CD4-positive, alpha-beta T cell treated with Interleukin-4 for 4 hours (primary cell): ENCODE measurements at regions not wholly inside any gene's neighbourhood (a gene's known extent, or its start where the extent isn't known, plus 50 kb on each side); places are given as distances from the start of the nearest gene placed in this dataset.

Source experiments
- DNase-seq: peaks from one replicate; pipeline ENCODE4 v3.0.0-alpha.2; 2020

DNA sequence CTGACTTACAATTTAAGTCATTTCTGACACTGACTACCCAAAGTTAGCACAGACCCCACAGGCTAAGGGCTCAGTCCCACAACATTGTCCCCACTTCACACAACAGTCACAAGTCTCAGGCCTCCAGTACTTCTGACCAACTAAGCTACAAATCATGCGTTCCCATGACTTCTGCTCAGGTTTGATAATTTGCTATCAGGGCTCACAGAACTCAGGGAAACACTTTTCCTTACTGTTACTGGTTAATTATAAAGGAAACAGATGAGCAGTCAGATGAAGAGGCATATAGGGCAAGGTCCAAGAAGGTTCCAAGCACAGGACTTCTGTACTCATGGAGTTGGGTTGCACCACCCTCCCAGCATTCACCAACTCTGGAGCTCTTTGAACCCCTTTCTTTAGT is 151.2 kb upstream of the TNR start:
- DNase-seq: no peak

GRCh38 chr1:175893192-175893591 is 149.8 kb upstream of the TNR start:
- DNase-seq: no peak

DNA sequence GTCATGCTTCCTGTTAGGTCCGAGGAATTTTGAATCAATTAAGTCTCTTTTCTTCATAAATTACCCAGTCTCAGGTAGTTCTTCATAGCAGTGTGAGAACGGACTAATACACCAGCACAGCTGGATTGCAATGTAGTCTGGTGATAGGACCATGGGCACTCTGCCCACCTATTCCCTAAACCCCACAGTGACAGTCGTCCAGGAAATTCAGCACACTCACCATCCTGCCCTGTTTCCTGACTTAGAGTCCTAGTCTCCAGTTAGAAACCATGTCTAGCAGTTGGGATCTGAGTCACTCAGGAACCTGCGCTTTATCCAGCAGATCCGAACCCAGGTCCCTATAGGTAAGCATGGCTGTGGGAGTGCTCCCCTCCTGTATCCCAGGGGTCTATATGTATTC is 149.3 kb upstream of the TNR start:
- DNase-seq: no peak

DNA sequence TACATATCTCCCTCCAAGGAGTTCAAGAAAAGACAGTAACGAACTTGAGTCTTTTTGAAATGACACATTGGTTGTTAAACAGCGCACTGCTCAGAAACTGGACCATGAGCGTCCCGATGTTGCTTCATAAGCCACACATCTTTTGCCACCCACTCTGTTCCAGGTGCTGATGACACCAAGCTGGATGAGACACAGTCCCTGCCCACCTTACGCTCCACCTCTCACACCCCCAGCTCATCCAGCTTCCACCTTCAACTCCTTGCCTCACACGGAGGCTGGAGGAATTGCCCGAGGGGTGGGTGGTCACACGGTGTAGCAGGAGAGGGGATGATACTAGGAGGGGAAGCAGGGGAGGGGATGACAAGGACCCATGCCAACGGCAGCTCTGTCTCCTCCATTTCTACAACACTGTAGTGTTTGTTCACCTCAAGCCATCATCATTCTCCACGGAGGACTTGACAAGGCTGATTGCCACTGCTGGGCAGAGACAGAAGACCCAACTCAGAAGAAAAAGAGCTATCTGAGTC is 148.5 kb upstream of the TNR start:
- DNase-seq: no peak

- no peak for DNase-seq
Measured at GRCh38 chr1:175890958-175891357, 147.6 kb upstream of the TNR start.

DNA sequence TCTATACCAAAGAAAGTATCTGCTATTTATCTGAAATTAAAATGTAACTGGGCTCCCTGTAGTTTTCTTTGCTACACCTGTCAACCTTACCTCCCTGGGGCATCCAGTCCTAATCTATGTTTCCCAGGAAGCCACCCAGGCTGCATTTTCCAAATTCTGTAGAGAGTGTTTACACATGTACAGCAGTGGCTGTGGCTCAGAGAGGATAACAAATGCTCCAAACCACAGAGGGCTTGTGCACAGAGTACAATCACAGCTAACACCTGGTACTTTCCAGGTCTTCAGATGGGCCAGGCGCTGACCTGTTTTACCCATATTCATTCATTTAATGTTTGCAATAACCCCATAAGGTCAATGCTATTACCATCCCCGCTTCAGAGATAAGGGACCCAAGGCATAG is 146.5 kb upstream of the TNR start:
- no peak for DNase-seq

GRCh38 chr1:175888996-175889395 is 145.6 kb upstream of the TNR start:
- no peak for DNase-seq

- peak; percentile 2 for DNase-seq
Measured at GRCh38 chr1:175887981-175888428, 144.6 kb upstream of the TNR start.

- DNase-seq: no peak
Measured at GRCh38 chr1:175887521-175887920, 144.1 kb upstream of the TNR start.

DNA sequence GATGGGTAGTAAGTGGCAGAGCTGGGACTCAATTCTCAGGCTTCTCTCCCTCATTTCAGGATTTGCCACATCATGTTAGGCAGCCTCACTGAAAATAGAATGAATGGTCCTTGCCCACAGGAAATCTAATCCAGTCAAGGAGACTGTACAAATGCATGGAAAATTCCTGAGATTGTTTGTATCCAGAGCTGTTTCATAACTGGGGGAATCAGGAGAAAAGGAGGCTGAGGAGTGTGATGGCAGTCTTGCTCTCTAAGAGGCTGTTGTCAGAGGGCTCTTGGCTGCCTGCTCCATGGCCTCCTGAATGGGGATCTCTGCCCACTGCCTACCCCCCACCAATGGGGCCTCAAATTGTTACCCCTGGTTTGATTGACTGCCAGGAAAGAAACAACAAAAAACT is 141.9 kb upstream of the TNR start:
- no peak for DNase-seq

DNA sequence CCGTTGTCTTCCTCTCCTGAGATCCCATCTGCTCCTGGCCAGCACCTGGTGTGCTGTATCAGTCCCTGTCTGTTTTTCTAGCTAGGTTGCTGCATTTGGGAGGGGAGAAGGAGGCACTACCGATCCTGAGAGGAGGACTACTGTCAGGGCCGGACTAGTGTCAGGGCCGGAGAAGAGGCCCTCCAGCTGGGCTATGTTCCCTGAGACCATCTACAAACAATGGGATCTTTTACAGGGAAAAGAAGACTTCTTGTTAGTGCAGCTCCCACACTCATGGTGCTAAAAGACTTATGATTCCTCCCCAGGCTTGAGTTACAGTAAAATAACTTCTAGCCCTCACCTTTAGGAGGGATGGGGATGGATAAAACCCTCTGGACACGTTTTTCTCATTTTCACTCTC is 141.0 kb upstream of the TNR start:
- DNase-seq: no peak

DNA sequence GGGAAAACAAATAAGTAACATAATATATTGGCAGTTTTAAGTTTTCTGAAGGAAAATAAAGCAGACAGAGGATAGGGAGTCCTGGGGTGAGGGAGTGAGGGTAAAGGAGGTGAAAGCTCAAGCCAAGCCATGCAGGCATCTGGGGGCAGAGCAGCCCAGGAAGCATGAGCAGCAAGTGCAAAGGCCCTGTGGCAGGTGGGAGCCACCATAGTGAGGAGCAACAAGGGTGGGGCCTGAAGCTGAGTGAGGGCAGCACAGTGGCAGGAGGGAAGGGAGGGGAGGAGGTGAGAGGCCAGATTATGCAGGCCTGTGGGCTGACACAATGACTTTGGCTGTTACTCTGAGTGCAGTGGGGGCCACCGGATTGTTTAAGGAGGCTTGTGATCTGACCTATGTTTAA is 138.8 kb upstream of the TNR start:
- DNase-seq: no peak

DNA sequence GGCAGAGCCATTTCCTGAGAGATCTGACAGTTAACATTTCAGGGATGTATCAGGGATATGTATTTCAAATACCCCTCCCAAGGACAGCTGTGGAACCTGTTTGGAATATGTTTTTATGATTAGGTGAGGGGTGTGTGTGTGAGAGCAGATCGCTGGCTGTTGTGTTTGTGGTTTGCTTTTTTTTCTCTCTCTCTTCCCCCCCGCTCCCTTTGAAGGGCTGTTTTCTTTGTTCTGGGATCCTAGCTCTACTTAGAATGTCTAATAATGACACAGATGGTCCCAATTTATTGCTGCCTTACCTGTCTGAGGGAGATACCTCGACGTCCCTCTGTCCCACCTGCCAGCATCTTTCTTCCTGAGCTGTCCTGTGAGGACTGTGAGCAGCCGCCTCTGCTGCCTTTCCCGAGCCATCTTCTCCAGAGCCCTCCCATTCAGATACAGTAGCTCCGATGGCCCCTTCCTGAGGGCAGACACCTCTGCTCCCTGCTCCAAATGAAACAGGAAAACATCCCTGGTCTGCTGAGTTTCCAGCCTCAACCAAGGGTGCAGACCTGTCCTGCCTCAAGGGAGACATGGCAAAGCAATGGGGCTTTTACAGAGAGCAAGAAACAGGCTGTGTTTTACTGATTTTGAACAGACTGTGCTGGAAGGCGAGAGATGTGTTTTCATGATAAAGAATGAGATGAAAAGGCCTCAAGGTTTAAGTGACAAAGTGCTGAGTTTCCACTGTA is 138.0 kb upstream of the TNR start:
- DNase-seq: no peak

- DNase-seq: no peak
Measured at GRCh38 chr1:175878775-175879174, 135.4 kb upstream of the TNR start.

GRCh38 chr1:175877939-175878737 is 134.7 kb upstream of the TNR start:
- no peak for DNase-seq

- no peak for DNase-seq
Measured at GRCh38 chr1:175875556-175875955, 132.2 kb upstream of the TNR start.

DNA sequence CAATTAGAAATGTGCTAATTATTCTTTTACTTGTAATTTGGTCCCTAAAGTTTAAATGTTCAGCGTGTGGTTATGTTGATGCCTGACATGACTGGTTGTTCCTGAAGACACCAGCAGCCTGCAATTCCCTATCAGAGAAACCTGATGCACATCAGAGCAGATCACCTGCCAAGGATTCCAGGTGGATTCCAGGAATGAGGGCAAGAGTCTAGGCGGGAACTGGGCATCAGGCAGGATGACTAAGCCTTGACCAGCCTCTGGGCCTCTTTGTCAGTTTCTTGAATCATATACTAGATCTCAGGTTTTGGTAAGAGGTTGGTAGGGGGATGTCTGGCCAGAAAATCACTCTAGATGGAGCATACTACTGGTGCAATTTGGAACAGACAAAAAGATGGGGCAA is 130.7 kb upstream of the TNR start:
- no peak for DNase-seq

DNA sequence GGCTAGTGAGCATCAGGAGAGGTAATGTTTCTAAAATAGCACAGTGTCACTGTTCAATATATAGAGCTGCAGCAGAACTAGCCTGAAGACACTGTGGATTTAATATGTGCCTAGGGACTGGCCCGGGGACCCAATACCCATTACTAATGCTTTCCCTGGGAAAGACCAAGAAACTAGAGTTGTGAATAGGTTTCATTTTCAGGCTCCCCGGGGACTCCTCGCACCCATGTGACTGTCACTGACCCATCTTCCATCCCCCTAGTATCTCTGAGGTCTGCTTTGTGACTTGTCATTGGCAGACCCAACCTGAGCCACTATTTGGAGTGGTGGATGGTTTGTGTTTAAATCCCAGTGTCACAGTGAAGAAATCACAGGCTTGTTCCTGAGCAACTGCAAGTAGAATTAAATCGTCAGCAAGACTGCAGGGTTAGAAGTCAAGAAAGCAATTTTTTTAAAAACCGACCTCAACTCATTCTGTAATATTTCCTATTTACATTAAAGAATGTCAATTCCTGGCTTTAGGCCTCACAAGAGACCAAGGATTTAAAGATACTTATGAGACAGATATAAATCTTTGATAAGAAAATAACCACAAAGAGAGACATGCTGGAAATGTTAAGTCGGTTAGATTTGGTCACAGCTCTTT is 130.0 kb upstream of the TNR start:
- DNase-seq: no peak

DNA sequence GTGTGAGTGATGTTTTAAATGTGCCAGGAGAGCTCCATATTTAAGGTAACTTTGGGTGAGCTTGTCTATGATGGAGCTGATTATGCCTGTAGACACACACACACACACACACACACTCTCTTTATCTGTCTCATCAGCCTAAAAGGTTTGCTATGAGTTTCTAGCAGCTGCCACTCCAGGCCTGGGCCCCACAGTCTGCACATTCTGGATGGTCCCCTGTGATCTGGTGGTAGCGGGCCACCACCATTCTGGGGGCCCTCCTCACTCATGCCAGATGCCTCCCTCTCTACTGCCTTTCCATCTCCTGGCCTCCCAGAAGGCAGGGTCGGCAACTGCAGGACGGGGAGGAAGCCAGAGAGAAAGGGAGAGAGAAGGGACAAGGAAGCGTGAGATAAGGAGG is 129.2 kb upstream of the TNR start:
- no peak for DNase-seq

GRCh38 chr1:175871647-175872046 is 128.3 kb upstream of the TNR start:
- DNase-seq: no peak

- no peak for DNase-seq
Measured at GRCh38 chr1:175870217-175870616, 126.8 kb upstream of the TNR start.

DNA sequence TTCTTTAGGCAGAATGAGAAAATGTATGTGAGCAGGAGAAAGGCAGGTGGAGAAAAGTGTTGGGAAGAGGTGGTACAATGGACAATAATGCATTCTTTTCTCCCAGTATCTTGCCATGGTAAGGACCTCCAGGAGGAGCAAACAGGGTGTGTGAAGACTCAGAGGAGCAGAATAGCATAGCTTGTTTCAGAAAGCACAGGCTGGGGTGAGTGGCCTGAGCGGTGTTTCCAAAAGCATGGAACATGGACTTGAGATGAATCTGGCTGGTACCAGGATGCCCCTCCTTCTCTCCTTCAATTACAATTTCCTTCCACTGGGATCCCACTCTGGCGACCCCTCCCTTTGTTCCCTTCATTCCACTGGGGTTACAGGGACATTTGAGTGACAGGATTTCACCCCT is 123.4 kb upstream of the TNR start:
- no peak for DNase-seq

DNA sequence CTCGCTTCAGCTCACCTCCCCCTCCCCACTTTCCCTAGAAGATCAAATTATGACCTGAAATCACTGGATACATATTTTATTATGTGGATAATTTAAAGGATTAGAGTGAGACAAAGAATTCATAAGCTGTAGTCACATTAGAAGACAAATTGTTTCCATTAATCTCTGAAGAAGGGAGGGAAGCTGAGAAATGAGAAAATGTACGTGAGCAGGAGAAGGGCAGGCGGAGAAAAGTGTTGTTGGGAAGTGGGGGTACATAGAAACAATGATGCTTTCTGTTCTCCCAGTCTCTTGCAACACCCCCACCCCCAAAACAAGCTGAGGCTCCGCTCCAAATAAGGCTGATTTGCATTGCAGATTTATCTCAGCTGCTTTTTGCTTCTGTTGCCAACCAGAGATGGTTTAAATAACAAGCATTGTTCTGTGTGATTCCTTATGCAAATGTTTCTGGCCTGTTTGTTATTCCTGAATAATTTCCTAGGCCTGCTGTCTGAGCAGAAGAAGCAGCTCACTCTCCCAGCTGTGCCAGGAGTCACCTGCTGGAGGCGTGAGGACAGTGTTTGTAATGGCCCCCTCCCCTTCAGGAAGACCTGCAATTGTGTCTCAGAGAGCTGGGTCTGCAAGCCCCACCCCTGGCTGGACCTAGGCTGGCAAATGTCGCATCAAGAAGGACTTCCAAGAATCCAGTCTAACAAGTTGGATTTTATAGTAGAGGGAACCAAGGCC is 121.8 kb upstream of the TNR start:
- no peak for DNase-seq
